ENCODE measurements at regions not wholly inside any gene's neighbourhood (a gene's known extent, or its start where the extent isn't known, plus 50 kb on each side); places are given as distances from the start of the nearest gene placed in this dataset.

GRCh38 chr6:144335311-144335861 is 50.3 kb downstream of the UTRN start:
- Histone ChIP-seq H3K4me1 (no peaks in the 10 kb centered on the region), H3K36me3 (no peaks in the 10 kb centered on the region), H3K27ac (no peak overlapping the region), H3K9ac (ENCODE audit: low read depth in 2 of 2, low read length in 2 of 2) (no peak overlapping the region), H3K9me3 (no peaks in the 10 kb centered on the region), H3K27me3 (no peaks in the 10 kb centered on the region), H3K4me3 (no peak overlapping the region)
- intact Hi-C loops (cut with DNase I) = no loop called here
- TF ChIP-seq CTCF (IDR thresholded peaks at IDR 0.05) = no peak
- DNase-seq = no peak

- Histone ChIP-seq H3K27me3 (no peaks in the 10 kb centered on the region), H3K27ac (no peak overlapping the region), H3K9ac (ENCODE audit: low read depth in 2 of 2, low read length in 2 of 2) (no peak overlapping the region), H3K4me1 (no peaks in the 10 kb centered on the region), H3K9me3 (no peaks in the 10 kb centered on the region), H3K4me3 (no peak overlapping the region), H3K36me3 (no peaks in the 10 kb centered on the region)
- no peak for TF ChIP-seq CTCF (IDR thresholded peaks at IDR 0.05)
- intact Hi-C loops (cut with DNase I) = no loop called here
- no peak for DNase-seq
Observed at GRCh38 chr6:144335914-144336313, 50.8 kb downstream of the UTRN start.

- no peak overlapping the region for H3K27ac ChIP-seq
Observed at GRCh38 chr6:144336900-144337299, 51.8 kb downstream of the UTRN start.

GRCh38 chr6:144338474-144338873 is 53.3 kb downstream of the UTRN start:
- no peak overlapping the region for H3K27ac ChIP-seq

More at GRCh38 chr6:144336900-144337299, 51.8 kb downstream of the UTRN start:
- no peak for DNase-seq
- Histone ChIP-seq H3K9ac (ENCODE audit: low read depth in 2 of 2, low read length in 2 of 2) (no peak overlapping the region), H3K36me3 (no peaks in the 10 kb centered on the region), H3K27me3 (no peaks in the 10 kb centered on the region), H3K9me3 (no peaks in the 10 kb centered on the region), H3K4me1 (no peaks in the 10 kb centered on the region), H3K4me3 (no peak overlapping the region)
- intact Hi-C loops (cut with DNase I) = no loop called here
- no peak for TF ChIP-seq CTCF (IDR thresholded peaks at IDR 0.05)

GRCh38 chr6:144338951-144339700 is 54.0 kb downstream of the UTRN start:
- Histone ChIP-seq H3K9ac (ENCODE audit: low read depth in 2 of 2, low read length in 2 of 2) (no peak overlapping the region), H3K27me3 (no peaks in the 10 kb centered on the region), H3K36me3 (no peaks in the 10 kb centered on the region), H3K4me3 (no peak overlapping the region), H3K4me1 (no peaks in the 10 kb centered on the region), H3K27ac (no peak overlapping the region), H3K9me3 (no peaks in the 10 kb centered on the region)
- TF ChIP-seq CTCF (IDR thresholded peaks at IDR 0.05) = no peak
- intact Hi-C loops (cut with DNase I) = no loop called here
- no peak for DNase-seq

More at GRCh38 chr6:144338474-144338873, 53.3 kb downstream of the UTRN start:
- intact Hi-C loops (cut with DNase I) = no loop called here
- no peak for TF ChIP-seq CTCF (IDR thresholded peaks at IDR 0.05)
- Histone ChIP-seq H3K4me1 (no peaks in the 10 kb centered on the region), H3K9ac (ENCODE audit: low read depth in 2 of 2, low read length in 2 of 2) (no peak overlapping the region), H3K9me3 (no peaks in the 10 kb centered on the region), H3K4me3 (no peak overlapping the region), H3K36me3 (no peaks in the 10 kb centered on the region), H3K27me3 (no peaks in the 10 kb centered on the region)
- DNase-seq = no peak
